GM21447 (cell line): ENCODE measurements at regions not wholly inside any gene's neighbourhood (a gene's known extent, or its start where the extent isn't known, plus 50 kb on each side); places are given as distances from the start of the nearest gene placed in this dataset.

Source experiments
- ATAC-seq: cut with Tn5 transposase; IDR thresholded peaks from one replicate; pipeline ENCODE4 v1.9.1; 2021; ENCODE audit not compliant: unreplicated experiment

DNA sequence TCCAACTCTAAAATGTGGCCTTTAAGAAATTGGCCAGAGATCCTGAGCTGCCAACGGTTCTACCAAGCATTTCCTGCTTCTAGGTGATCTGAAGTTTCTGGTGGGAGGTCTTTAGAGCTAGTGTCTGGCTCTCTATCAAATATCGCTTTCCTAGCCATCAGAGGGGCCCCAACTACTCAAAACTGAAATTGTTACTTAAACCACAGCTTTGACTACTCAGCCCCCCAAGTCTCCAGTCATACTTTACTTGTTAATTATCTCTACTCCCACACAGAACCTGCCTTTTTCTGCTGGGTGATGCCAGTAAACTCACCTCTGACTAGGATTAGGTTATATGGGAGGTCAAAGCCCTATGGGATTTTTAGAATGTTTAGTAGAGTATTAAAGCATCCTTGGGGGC lies 95.1 kb downstream of the FASLG start:
- no peak for ATAC-seq

GRCh38 chr1:172754609-172755008 lies 95.7 kb downstream of the FASLG start:
- no peak for ATAC-seq

DNA sequence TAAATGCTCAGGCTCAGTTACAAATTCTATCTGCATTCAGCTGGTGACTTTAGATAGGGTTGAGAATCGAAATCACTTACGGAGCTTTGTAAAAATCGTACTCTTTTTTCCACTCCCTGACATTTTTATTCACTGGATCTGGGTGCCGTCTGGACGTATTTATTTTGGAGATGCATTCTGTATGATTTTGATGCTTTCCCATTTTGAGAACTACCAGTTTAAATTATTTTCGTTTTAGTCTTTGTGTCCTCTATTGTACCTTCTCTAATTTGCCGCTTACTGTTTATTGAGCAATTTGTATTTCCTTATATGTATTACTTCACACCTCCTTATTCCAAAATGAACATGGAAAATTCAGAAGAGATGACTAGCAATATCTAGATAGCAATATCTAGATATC lies 96.2 kb downstream of the FASLG start:
- ATAC-seq: no peak

DNA sequence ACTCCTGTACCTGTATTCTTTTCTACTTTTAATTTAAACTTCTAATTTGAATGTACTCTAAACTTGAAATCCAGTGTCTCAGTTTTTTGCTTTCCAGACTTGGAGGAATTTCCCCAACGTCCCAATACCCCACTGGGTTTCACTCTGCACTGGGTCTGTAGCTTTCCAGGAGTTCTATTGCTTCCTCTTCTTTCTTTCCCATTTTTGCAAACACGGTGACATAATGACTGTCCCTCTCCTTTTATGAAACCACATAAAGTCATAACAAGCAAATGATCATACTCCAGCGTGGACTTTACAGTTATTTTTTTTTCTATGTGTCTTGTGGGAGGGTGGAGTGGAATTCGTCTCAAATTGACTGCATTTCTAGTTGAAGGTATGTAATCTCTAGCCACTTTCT lies 97.1 kb downstream of the FASLG start:
- ATAC-seq: no peak

GRCh38 chr1:172758259-172758658 lies 99.4 kb downstream of the FASLG start:
- no peak for ATAC-seq

DNA sequence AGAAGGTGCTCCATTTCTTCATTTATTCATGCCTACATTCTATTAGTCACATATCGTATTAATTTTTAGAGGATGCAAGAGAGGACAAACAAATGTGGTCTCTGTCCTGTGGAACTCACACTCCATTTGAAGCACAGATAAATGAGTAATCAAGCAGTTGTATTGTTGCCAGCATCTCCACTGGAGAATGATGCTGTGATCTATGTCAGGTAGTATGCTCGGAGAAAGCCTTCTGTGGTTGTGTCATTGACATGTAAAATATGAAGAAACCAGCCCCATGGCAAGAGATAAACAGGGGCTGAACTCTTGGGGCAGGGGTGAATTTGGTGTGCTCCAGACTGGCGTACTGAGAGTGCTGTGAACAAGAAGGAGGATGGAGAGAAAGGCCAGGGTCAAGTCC lies 101.2 kb downstream of the FASLG start:
- no peak for ATAC-seq

- no peak for ATAC-seq
Measured at GRCh38 chr1:172761581-172762486, 102.9 kb downstream of the FASLG start.

DNA sequence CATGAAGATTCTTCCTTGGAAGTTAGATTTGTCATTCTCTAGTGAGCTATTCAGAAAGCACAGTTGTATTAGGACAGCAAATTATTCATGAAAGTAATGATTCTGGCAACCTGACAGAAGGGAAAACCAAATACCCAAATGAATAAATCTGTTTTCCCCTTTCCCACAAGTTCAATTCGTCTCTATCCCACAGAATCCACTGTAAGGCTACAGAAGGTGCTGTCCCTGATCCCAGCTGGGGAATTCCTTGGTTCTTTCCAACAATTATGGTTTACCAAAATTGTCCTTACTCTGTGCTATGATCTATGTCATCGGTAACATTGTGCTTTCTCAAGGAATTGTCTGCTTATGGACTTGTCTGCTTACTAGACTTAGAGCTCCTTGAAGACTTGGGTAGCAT lies 104.2 kb downstream of the FASLG start:
- no peak for ATAC-seq

DNA sequence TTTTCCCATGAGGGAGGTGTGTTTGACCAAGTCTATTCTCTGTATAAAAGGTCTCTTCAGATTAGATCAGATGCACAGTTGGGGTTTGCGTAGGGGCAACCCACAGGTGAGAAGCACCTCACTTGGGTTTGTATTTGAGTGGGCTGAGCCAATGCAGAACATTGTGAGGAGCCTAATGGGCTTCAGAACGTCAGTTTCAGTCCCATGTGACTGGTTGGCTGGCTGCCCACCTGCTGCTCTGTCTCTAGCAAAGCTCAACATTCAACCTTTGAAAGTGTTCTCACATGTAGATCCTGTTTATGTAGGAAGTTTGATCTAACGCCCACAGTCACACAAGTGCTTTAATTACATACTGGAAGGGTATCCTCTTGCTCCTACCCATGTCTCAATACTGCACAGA lies 105.5 kb downstream of the FASLG start:
- no peak for ATAC-seq

DNA sequence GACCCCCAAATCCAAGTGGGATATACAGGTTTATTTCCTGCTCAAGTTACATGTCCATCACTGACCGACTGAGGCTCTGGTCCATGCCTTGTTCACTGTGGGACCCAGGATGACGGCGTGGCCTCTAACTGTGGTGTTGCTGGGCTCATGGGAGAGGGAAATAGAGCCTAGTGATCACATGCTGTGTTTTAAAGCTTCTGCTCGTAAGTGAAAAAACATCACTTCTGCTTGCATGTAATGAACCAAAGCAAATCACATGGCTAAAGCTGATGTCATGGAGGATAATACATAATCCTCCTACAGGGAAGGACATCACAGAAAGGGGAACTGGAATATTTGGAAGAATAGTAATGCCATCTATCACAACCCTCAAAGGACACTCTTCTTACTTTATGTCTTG lies 107.6 kb downstream of the FASLG start:
- ATAC-seq: no peak

DNA sequence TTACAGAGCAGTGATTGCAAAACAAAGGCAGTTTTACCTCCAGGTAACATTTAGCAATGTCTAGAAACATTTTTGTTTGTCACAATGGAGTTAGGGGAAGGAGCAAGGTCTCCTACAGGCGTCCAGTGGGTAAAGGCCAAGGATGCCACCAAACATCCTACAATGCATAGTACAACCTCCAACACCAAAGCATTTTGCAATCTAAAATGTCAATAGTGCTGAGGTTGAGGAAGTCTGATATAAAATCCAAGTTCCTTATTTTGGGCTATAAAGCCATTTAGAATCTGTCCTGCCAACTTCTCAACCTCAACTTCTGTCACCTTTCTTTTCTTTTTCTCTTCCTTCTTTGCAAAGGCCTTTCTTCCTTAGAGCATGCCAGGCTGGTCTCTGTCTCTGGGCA lies 111.2 kb downstream of the FASLG start:
- ATAC-seq: no peak

GRCh38 chr1:172774561-172774960 lies 115.7 kb downstream of the FASLG start:
- ATAC-seq: no peak

DNA sequence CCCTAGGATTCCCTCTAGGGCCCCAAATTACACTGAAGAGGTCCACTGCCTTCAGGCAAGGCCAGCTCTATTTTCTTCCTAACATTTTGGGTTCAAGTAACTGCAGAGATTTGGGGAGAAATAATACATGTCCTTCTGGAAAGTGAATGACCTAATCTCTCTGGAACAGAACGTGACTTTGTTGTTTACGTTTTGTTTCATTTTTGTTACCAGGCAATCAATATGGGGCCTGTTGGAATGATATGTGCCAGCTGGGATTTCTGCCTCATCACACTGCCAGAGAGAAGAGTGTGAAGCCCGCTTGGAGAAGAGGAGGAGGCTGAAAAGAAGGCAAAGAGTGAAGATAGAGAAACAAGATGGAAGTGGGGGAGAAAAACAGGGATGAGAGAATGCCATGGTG lies 116.7 kb downstream of the FASLG start:
- no peak for ATAC-seq

- ATAC-seq: no peak
Measured at GRCh38 chr1:172776071-172776470, 117.2 kb downstream of the FASLG start.

DNA sequence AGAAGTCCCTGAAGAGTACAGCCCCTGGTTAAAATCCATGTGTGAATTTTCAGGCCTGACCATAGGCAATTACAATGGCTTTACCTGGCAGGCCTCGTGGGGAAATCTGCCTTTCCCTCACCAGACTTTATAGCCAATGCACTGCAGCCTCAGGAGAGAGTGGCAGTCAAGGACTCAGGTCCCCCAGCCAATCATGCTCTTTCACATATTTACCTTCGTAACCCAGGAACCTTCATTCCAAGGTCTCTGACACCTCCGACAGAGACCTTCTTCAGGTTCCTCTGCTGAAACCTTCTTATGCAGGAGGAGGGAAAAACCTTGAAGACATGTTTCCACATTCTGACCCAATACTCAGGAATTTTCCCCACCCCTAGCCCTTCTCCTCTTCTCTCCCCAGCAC lies 118.9 kb downstream of the FASLG start:
- no peak for ATAC-seq

GRCh38 chr1:172778456-172779455 lies 119.9 kb downstream of the FASLG start:
- ATAC-seq: peak; percentile 55

DNA sequence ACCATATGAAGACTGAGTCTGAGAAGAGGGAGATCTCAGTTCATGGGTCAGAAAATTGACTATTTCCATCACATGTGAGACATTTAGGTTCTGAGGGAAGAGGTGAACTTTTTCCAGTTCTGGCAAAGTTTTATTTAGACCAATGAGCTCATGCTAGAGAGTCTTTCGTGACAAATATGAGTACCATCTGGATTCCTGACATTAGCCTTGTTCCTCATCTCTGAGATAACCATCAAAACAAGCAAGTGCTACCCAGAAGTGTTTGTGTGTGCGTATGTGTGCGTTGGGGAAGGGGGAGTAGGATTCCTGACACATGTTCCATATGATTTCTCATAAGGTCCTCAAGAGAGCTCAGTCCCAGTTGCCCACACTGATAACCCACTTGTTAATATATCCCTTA lies 120.6 kb downstream of the FASLG start:
- no peak for ATAC-seq

DNA sequence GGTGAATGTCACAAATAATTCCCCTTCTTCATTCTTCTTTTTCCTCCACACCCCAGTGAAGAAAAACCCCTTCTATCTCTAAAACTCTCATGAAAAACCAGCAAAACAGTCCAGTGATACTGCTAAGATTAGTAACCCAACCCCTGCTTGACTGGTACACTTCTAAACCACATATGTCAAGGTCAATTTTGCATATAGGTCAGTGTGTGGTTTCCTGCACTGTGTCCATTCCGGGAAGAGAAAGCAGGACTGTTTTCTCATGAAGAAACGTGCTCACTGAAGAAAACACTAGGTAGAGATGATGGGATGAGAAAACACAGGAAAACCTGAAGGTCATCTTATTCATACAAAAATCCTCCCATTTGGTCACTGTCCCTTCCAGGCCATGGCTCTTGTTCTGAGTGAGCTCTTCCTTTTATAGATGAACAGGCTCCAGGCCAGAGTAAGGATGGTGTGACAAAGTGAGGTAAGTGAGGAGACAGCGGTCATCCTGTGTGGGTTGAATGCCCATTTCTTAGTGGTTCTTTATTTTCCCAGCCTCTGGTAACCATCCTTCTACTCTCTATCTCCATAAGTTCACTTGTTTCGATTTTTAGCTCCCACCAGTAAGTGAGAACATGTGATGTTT lies 122.7 kb downstream of the FASLG start:
- peak; percentile 79 for ATAC-seq

DNA sequence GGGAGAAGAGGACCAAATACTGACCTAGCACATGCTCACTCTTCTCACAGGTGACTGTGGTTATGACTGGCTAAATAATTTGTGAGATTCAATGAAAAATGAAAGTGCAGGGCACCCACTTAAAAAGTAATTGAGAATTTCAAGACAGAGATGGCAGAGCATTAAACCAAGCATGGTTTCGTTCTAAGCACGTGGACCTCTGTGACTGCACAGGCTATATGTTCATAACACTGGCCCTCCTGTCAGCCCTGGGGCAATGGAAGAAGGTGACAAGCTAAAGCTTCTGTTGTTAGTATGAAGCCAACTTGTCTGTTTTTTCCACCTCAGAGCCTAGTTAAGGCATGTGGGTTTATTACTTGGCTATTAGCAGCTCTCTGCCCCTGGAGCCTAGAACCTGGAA lies 130.9 kb downstream of the FASLG start:
- no peak for ATAC-seq

DNA sequence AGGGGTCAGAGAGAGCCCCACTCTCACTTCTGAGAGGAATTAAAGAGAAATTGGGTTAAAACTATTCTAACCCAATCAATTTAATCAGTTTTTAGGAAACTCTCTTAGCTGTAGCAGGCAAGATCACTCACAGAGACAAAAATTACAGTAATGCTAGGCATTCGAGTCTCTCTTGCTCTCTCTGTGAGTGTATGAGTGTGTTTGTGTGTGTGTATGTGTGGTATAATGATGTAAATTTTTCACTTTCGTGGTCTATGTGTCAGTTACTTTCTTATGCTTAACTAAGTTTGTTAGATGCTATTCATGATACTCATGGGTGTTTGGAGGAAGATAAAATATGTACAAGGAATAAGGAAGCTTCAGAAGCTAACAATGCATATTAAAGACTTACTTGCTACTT lies 131.3 kb downstream of the FASLG start:
- no peak for ATAC-seq

- ATAC-seq: no peak
Measured at GRCh38 chr1:172793823-172794222, 134.9 kb downstream of the FASLG start.
